ENCODE measurements at regions not wholly inside any gene's neighbourhood (a gene's known extent, or its start where the extent isn't known, plus 50 kb on each side); places are given as distances from the start of the nearest gene placed in this dataset.

DNA sequence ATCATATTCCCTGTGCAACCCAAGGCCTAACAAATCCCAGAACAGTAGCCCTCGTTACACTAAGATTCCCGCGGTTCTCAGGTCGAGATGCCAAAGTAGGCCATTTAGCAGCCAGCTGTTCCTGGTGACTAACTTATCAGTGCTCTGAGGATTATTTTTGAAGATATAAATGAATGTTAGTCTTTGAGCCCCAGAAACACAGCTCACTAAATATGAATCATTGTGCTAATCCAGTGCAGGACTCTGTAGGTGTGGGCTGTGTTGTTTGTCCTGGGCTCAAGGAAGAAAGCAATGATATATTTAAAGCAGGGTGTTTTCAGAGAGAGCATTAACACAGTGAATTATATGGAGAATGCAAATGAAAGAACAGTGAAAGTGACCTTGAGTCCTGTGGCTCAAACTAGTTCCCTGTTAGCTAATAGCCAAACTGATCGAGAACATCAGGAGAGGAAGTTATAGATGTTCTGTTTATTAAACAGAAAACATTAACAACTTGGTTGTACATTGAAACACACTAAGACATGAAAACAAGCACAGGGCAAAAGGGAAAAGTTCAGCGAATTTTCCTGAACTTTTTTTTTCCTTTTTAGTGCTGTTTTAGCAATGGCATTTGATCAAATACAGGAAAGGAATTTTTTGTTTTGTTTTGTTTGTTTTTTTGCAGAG, 228.3 kb downstream of the RNF152 start:
- Histone ChIP-seq H3K36me3 (ENCODE audit: control insufficient read depth, insufficient read depth, low read length) (no peaks in the 10 kb centered on the region), H3K4me3 (ENCODE audit: low read depth, low read length) (no peak overlapping the region), H3K9me3 (ENCODE audit: control insufficient read depth, insufficient read depth, low read length) (no peaks in the 10 kb centered on the region), H3K9ac (ENCODE audit: low read depth, low read length) (no peak overlapping the region), H3K4me1 (ENCODE audit: control insufficient read depth, insufficient read depth, low read length) (peaks cover 22% of the 10 kb centered on the region), H3K27me3 (ENCODE audit: control insufficient read depth, insufficient read depth, low read length) (no peaks in the 10 kb centered on the region)

DNA sequence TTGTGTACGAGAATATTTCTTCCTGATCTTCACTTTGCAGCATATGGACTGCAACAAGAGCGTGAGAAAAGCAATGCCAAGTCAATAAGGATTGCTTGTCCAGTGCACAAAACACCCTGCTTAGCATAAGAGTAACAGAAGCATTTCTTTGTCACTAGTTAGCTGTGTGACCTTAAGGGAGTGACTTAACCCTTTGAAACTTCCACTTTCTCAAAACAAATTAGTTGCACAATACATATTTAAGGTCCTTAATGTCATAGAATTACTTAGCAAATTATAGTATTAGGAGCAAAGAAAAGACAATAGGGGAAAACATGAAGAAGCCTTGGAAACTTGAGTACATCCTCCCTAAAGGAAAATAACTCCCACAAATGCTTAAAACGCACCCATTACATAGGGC, 230.1 kb downstream of the RNF152 start:
- Histone ChIP-seq H3K9ac (ENCODE audit: low read depth, low read length) (no peak overlapping the region), H3K9me3 (ENCODE audit: control insufficient read depth, insufficient read depth, low read length) (no peaks in the 10 kb centered on the region), H3K4me3 (ENCODE audit: low read depth, low read length) (no peak overlapping the region), H3K36me3 (ENCODE audit: control insufficient read depth, insufficient read depth, low read length) (no peaks in the 10 kb centered on the region), H3K4me1 (ENCODE audit: control insufficient read depth, insufficient read depth, low read length) (peaks cover 22% of the 10 kb centered on the region), H3K27me3 (ENCODE audit: control insufficient read depth, insufficient read depth, low read length) (no peaks in the 10 kb centered on the region)

DNA sequence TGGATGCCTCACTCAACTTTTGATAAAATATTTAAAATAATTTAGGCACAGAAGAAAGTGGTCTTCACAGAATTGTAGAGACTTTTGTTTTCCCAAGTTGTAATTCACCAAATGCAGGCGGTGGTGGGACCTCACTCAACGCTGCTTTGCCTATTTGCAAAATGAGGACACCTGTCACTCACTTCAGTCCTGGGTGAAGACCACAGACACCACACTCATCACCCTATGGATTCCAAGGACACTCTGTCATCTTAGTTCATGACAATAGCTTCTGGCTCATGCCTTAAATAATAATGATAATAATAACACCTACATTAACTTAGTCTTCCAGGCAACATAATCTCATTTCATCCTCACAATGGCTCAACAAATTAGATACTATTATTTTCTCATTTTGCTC, 234.4 kb downstream of the RNF152 start:
- no peaks in the 10 kb centered on the region for H3K36me3 ChIP-seq (ENCODE audit: control insufficient read depth, insufficient read depth, low read length)
- H3K4me3 ChIP-seq (ENCODE audit: low read depth, low read length) = no peak overlapping the region
- H3K4me1 ChIP-seq (ENCODE audit: control insufficient read depth, insufficient read depth, low read length) = peaks cover 11% of the 10 kb centered on the region
- H3K9ac ChIP-seq (ENCODE audit: low read depth, low read length) = no peak overlapping the region
- H3K27me3 ChIP-seq (ENCODE audit: control insufficient read depth, insufficient read depth, low read length) = no peaks in the 10 kb centered on the region
- no peaks in the 10 kb centered on the region for H3K9me3 ChIP-seq (ENCODE audit: control insufficient read depth, insufficient read depth, low read length)

DNA sequence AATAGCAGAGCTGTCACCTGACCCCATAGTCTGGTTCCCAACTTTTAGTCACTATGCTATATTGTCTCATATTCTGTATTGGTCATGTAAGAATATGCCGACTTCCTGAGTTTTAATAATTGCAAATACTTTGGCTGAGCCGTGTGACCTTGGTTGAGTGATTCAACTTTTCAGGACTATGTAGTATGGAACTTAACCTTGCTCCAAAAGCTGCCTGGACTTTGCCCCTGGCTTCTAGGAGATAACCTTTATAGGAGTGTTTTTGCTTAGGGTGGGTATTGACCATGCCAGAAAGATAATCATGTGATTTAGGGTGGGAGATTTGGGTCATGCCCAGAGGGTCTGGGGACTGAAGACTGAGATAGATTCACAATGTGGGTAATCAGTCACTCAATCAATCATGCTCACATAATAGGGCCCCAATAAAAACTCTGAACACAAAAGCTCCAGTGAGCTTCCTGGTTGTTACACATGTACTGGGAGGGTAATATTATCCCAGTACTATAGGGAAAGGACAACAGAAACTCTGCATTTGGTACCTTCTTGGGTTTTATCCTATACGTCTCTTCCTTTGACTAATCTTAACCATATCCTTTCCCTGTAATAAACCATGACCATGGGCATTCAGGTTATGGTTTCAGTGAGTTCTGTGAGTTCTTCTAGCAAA, 235.6 kb downstream of the RNF152 start:
- H3K9me3 ChIP-seq (ENCODE audit: control insufficient read depth, insufficient read depth, low read length) = no peaks in the 10 kb centered on the region
- H3K4me3 ChIP-seq (ENCODE audit: low read depth, low read length) = no peak overlapping the region
- H3K4me1 ChIP-seq (ENCODE audit: control insufficient read depth, insufficient read depth, low read length) = peaks cover 7% of the 10 kb centered on the region
- H3K36me3 ChIP-seq (ENCODE audit: control insufficient read depth, insufficient read depth, low read length) = no peaks in the 10 kb centered on the region
- no peak overlapping the region for H3K9ac ChIP-seq (ENCODE audit: low read depth, low read length)
- H3K27me3 ChIP-seq (ENCODE audit: control insufficient read depth, insufficient read depth, low read length) = no peaks in the 10 kb centered on the region

DNA sequence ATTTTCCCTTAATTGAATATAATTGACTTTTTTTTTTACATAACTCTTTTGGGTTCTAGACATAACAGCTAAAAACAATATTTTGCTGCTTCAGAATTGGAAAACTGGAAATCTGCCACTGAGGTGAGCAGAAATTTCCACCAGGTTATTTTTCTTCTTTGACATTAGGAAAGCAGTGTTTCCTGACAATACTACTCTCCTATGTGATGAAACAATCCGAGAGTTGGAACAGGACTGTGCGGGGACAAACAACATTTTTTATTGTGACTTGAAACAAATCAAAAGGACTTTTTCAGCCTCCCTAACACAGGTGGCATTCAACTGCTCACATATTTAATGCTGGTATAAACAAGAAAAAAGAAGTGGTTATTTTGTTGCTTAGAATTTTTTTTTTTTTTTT, 237.2 kb downstream of the RNF152 start:
- Histone ChIP-seq H3K36me3 (ENCODE audit: control insufficient read depth, insufficient read depth, low read length) (no peaks in the 10 kb centered on the region), H3K9ac (ENCODE audit: low read depth, low read length) (no peak overlapping the region), H3K27me3 (ENCODE audit: control insufficient read depth, insufficient read depth, low read length) (no peaks in the 10 kb centered on the region), H3K4me1 (ENCODE audit: control insufficient read depth, insufficient read depth, low read length) (peaks cover 3% of the 10 kb centered on the region), H3K9me3 (ENCODE audit: control insufficient read depth, insufficient read depth, low read length) (no peaks in the 10 kb centered on the region), H3K4me3 (ENCODE audit: low read depth, low read length) (no peak overlapping the region)

DNA sequence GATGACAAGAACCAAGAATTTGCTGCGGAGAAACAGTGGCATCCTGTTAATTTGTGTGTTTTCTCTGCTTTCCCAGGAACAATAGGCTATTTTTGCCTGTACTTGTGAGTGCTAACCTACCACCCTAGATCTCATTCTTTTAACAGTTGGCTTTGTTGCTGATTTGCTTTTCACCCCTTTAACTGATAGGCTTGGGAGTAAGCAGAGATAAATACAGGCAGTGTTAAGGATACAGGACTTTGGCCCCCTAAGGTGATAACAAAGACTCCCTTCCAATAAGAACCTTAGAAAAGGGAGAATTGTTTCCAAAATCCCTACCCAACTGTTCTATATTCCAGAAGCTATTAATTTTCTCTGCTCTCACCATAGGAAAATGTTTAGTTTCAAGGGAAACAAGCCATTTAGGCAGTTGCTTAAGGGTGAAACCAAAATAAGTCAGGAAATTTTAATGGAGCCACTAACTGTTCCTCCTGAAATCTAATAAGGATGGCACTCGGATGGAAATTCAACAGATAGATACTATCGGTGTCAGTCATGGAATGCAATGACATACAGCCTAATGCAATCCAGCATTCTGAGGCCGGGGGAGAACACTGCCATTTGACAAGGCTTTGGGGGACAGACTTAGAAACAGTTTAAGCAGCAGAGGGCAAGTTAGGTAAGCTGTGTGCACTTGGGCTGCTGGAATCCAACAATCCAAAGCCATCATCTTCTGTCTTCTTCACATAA, 238.8 kb downstream of the RNF152 start:
- Histone ChIP-seq H3K9ac (ENCODE audit: low read depth, low read length) (no peak overlapping the region), H3K36me3 (ENCODE audit: control insufficient read depth, insufficient read depth, low read length) (no peaks in the 10 kb centered on the region), H3K9me3 (ENCODE audit: control insufficient read depth, insufficient read depth, low read length) (no peaks in the 10 kb centered on the region), H3K27me3 (ENCODE audit: control insufficient read depth, insufficient read depth, low read length) (no peaks in the 10 kb centered on the region), H3K4me1 (ENCODE audit: control insufficient read depth, insufficient read depth, low read length) (peaks cover 3% of the 10 kb centered on the region), H3K4me3 (ENCODE audit: low read depth, low read length) (no peak overlapping the region)

DNA sequence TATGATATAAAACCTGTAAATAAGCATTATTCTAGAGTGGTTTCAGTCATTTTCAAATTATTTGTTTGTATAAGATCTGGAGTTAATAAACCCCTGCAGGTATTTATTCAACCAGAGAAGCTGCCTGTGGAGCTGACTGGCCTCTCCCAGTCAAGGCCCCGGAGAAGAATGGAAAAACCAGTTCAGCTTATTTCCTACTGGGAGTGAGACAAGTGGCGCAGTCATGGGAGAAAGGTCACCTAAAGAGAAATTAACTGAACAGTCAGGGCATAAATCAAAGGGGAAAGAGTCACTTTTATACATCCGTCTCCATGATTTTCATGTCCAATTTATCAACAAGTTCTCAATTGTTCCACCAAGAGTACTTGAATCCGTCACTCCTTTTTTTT, 240.9 kb downstream of the RNF152 start:
- H3K27me3 ChIP-seq (ENCODE audit: control insufficient read depth, insufficient read depth, low read length) = no peaks in the 10 kb centered on the region
- no peak overlapping the region for H3K9ac ChIP-seq (ENCODE audit: low read depth, low read length)
- no peaks in the 10 kb centered on the region for H3K36me3 ChIP-seq (ENCODE audit: control insufficient read depth, insufficient read depth, low read length)
- no peaks in the 10 kb centered on the region for H3K9me3 ChIP-seq (ENCODE audit: control insufficient read depth, insufficient read depth, low read length)
- H3K4me3 ChIP-seq (ENCODE audit: low read depth, low read length) = no peak overlapping the region
- H3K4me1 ChIP-seq (ENCODE audit: control insufficient read depth, insufficient read depth, low read length) = peaks cover 3% of the 10 kb centered on the region

DNA sequence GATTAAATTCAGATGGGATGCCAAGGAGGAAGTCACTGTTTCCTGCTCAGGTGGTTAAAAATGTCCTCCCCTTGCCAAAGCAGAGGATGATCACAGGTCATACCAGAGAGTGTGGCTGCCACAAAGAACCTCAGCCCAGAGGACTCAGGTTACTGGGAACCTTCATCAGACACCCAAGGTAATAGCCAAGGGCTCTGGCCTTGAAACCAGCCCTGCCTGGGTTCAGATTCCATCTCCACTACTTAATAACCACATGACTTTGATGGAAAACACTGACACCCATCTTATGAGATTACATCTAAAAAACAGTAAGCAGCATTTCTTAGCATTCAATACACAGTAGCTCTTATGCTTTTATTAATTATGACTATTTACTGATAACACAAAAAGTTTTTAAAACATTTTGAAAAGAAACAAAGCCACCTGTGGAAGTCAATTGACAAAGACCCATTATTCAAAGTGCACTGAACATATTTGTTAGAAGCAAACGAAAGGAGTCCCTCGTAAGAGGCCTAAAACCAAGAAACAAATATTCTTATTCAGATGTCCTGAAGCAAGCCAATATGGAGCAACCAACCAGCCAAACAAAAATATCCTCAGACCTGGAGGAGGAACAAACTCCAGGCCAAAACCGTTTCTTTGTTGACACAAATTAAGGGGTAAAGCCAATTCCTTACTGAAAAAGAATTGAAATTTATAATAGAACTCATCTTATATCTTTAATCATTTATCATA, 241.5 kb downstream of the RNF152 start:
- H3K4me3 ChIP-seq (ENCODE audit: low read depth, low read length) = no peak overlapping the region
- H3K27me3 ChIP-seq (ENCODE audit: control insufficient read depth, insufficient read depth, low read length) = no peaks in the 10 kb centered on the region
- no peak overlapping the region for H3K9ac ChIP-seq (ENCODE audit: low read depth, low read length)
- H3K9me3 ChIP-seq (ENCODE audit: control insufficient read depth, insufficient read depth, low read length) = no peaks in the 10 kb centered on the region
- H3K4me1 ChIP-seq (ENCODE audit: control insufficient read depth, insufficient read depth, low read length) = peaks cover 3% of the 10 kb centered on the region
- no peaks in the 10 kb centered on the region for H3K36me3 ChIP-seq (ENCODE audit: control insufficient read depth, insufficient read depth, low read length)

DNA sequence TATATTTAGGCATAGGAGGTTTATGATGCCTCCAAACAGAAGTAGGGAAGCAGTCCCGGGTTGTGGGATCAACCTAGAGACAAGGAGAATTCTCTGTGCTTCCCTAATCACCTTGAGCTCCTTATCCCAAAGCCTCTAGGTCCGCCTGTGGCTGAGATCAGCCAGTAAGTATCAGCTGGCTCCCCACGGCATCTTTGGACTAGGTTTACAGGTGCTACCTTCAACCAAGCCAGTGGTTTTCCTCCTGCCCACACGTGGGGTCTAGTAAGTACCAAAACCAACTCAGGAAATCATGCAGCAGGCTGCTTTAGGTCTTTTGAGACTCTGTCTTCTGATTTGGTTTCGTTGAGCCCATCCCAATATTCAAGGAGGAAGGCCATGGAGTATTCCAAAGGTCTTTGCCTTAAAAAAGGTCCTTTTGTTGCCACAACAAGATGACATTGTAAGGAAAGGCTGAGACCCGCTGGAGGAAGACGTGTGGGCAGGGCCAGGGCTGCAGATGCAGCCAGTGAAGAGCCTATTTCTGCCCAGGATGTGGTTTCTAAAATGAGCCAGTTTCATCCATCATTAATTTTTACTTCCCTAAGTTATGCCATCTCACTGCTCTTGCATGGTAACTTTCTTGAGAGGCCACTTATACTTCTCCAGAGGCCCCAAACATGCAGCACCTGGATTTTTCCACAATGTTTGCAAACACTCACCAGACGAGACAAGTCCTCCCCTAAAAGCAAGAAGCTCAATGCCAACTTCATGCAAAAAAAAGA, 248.7 kb downstream of the RNF152 start:
- Histone ChIP-seq H3K4me1 (ENCODE audit: control insufficient read depth, insufficient read depth, low read length) (peaks cover under 1% of the 10 kb centered on the region), H3K4me3 (ENCODE audit: low read depth, low read length) (no peak overlapping the region), H3K9me3 (ENCODE audit: control insufficient read depth, insufficient read depth, low read length) (no peaks in the 10 kb centered on the region), H3K36me3 (ENCODE audit: control insufficient read depth, insufficient read depth, low read length) (no peaks in the 10 kb centered on the region), H3K9ac (ENCODE audit: low read depth, low read length) (no peak overlapping the region), H3K27me3 (ENCODE audit: control insufficient read depth, insufficient read depth, low read length) (peaks cover 10% of the 10 kb centered on the region)

DNA sequence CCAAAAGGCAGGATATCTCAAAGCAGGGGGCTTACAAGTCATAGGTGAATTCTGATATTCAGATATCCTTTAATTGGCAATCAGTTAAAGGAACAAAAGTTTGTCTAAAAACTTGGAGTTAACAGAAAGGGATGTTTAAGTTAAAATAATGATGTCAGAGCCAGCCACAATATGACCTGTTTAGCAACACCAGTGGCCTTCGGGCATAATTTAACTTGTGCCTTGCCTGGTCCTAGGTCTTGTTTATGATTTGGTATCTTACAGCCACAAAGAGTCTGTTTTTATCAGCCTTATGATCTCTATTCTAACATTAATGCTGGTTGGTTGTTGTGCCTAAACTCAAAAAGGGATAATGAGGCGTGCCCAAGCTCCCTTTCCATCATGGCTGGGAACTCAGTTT, 252.9 kb downstream of the RNF152 start:
- Histone ChIP-seq H3K36me3 (ENCODE audit: control insufficient read depth, insufficient read depth, low read length) (no peaks in the 10 kb centered on the region), H3K4me3 (ENCODE audit: low read depth, low read length) (no peak overlapping the region), H3K4me1 (ENCODE audit: control insufficient read depth, insufficient read depth, low read length) (peaks cover 20% of the 10 kb centered on the region), H3K9me3 (ENCODE audit: control insufficient read depth, insufficient read depth, low read length) (no peaks in the 10 kb centered on the region), H3K9ac (ENCODE audit: low read depth, low read length) (no peak overlapping the region), H3K27me3 (ENCODE audit: control insufficient read depth, insufficient read depth, low read length) (peaks cover 23% of the 10 kb centered on the region)

DNA sequence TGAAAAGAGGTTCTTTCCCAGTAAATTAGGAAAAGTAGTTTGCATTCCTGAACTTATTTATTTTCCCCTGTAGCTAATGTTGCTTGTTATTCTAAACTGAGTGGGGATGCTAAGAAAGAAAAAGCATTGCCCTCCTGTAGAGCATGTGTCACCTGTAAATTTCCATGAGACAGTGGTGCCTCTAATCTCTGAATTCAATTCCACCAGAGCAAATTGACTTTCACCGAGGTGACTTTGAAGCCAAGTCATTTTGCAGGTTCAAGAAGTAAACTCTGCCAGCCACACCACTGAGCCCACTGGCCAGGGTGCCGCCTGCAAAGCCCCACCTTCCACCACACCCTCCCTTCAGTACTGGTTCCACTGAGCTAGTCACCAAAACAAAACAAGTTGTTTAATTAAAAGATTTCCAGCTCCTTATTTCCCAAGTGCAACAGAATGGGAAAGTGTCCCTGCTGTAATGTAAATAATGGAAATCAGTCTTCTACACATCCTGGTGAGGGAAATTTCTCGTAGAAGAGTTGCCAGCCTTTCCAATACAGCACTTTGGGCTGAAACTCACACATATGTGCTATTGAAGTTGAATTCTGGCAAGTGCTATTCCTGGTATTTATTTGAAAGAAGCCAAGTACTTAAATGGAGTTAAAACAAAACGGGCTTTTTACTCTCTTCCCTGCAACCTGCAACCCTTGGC, 254.8 kb downstream of the RNF152 start:
- peaks cover 23% of the 10 kb centered on the region for H3K27me3 ChIP-seq (ENCODE audit: control insufficient read depth, insufficient read depth, low read length)
- no peaks in the 10 kb centered on the region for H3K36me3 ChIP-seq (ENCODE audit: control insufficient read depth, insufficient read depth, low read length)
- H3K9ac ChIP-seq (ENCODE audit: low read depth, low read length) = no peak overlapping the region
- no peaks in the 10 kb centered on the region for H3K9me3 ChIP-seq (ENCODE audit: control insufficient read depth, insufficient read depth, low read length)
- peaks cover 20% of the 10 kb centered on the region for H3K4me1 ChIP-seq (ENCODE audit: control insufficient read depth, insufficient read depth, low read length)
- H3K4me3 ChIP-seq (ENCODE audit: low read depth, low read length) = no peak overlapping the region
